Neuronal stem cell (in vitro differentiated cells): ENCODE measurements at regions not wholly inside any gene's neighbourhood (a gene's known extent, or its start where the extent isn't known, plus 50 kb on each side); places are given as distances from the start of the nearest gene placed in this dataset.

Source experiments
- DNase-seq: peaks from one replicate; pipeline ENCODE4 v3.0.0-alpha.2; 2013; ENCODE audit warnings: low spot score
- H2AFZ ChIP-seq: one replicate; pipeline ENCODE4 v1.6.1; 2013; ENCODE audit warnings: mild to moderate bottlenecking, low read length, inconsistent platforms
- H2AK5ac ChIP-seq: 2 replicates; pipeline ENCODE4 v1.6.1; 2013; ENCODE audit warnings: low read depth, mild to moderate bottlenecking, inconsistent platforms, low read length, moderate library complexity, mixed read lengths
- H2BK120ac ChIP-seq: 2 replicates; pipeline ENCODE4 v1.6.1; 2013; ENCODE audit warnings: low read depth, mild to moderate bottlenecking, inconsistent platforms, low read length, moderate library complexity, mixed read lengths
- H2BK12ac ChIP-seq: one replicate; pipeline ENCODE4 v1.6.1; 2013; ENCODE audit warnings: low read length, inconsistent platforms
- H2BK15ac ChIP-seq: 2 replicates; pipeline ENCODE4 v1.6.1; 2013; ENCODE audit warnings: mild to moderate bottlenecking, low read length, inconsistent platforms, mixed read lengths
- H2BK5ac ChIP-seq: one replicate; pipeline ENCODE4 v1.6.1; 2013; ENCODE audit warnings: inconsistent platforms, mild to moderate bottlenecking, low read length, moderate library complexity
- H3K14ac ChIP-seq: one replicate; pipeline ENCODE4 v1.6.1; 2013; ENCODE audit warnings: low read length, inconsistent platforms
- H3K18ac ChIP-seq: 2 replicates; pipeline ENCODE4 v1.6.1; 2013; ENCODE audit warnings: low read length, inconsistent platforms
- H3K23ac ChIP-seq: 2 replicates; pipeline ENCODE4 v1.6.1; 2013; ENCODE audit warnings: low read depth, mild to moderate bottlenecking, mixed read lengths, low read length, inconsistent platforms; ENCODE audit not compliant: poor library complexity
- H3K27ac ChIP-seq: replicated peaks from 3 replicates; pipeline ENCODE4 v1.5.1; 2013; ENCODE audit warnings: low read length, inconsistent platforms
- H3K27me3 ChIP-seq, 3 experiments: 2 replicates each; pipeline ENCODE4 v1.6.1; 2013; ENCODE audit warnings: low read length in 3 of 3, mild to moderate bottlenecking in 2 of 3, inconsistent platforms in 1 of 3, low read depth in 1 of 3, mixed read lengths in 1 of 3, moderate library complexity in 1 of 3; ENCODE audit not compliant: control insufficient read depth in 3 of 3, insufficient read depth in 3 of 3
- H3K36me3 ChIP-seq, 2 donors: replicated peaks in 1 of 2; 2 replicates each; pipeline ENCODE4 v1.6.1; 2013; ENCODE audit warnings: low read length in 2 of 2; ENCODE audit not compliant: control insufficient read depth in 2 of 2, insufficient read depth in 2 of 2
- H3K4ac ChIP-seq: 2 replicates; pipeline ENCODE4 v1.6.1; 2013; ENCODE audit warnings: inconsistent platforms, mild to moderate bottlenecking, low read length, moderate library complexity
- H3K4me1 ChIP-seq, 2 donors: 1 replicate in 1 of 2; 2 replicates in 1 of 2; pipeline ENCODE4 v1.6.1; 2013; ENCODE audit warnings: low read length in 2 of 2, low read depth in 1 of 2; ENCODE audit not compliant: control insufficient read depth in 2 of 2, insufficient read depth in 1 of 2
- H3K4me2 ChIP-seq: one replicate; pipeline ENCODE4 v1.6.1; 2013; ENCODE audit warnings: mild to moderate bottlenecking, low read length, inconsistent platforms; ENCODE audit not compliant: insufficient read depth, poor library complexity, severe bottlenecking
- H3K4me3 ChIP-seq, 2 donors: 2 replicates each; pipeline ENCODE4 v1.5.1; 2013; ENCODE audit warnings: low read length in 2 of 2, mild to moderate bottlenecking in 2 of 2, inconsistent platforms in 1 of 2, moderate library complexity in 1 of 2
- H3K79me1 ChIP-seq: one replicate; pipeline ENCODE4 v1.6.1; 2013; ENCODE audit warnings: low read depth, mild to moderate bottlenecking, inconsistent platforms, low read length, moderate library complexity
- H3K9ac ChIP-seq: one replicate; pipeline ENCODE4 v1.6.1; 2013; ENCODE audit warnings: mild to moderate bottlenecking, low read depth, low read length, inconsistent platforms; ENCODE audit not compliant: poor library complexity
- H3K9me3 ChIP-seq, 2 donors: replicated peaks in 1 of 2; 2 replicates each; pipeline versions ENCODE3 to v1.6.1; 2013; ENCODE audit warnings: low read length in 2 of 2, mild to moderate bottlenecking in 2 of 2, inconsistent platforms in 1 of 2, low read depth in 1 of 2, mixed read lengths in 1 of 2, moderate library complexity in 1 of 2; ENCODE audit not compliant: control insufficient read depth in 2 of 2, insufficient read depth in 1 of 2
- H4K8ac ChIP-seq: one replicate; pipeline ENCODE4 v1.6.1; 2013; ENCODE audit warnings: low read depth, mild to moderate bottlenecking, inconsistent platforms, low read length, moderate library complexity
- H4K91ac ChIP-seq: one replicate; pipeline ENCODE4 v1.6.1; 2013; ENCODE audit warnings: low read length, low read depth, mild to moderate bottlenecking, inconsistent platforms; ENCODE audit not compliant: poor library complexity
- WGBS, 2 donors: extraction: QIAGEN DNeasy Blood & Tissue Kit; methylation state at CpG; one replicate each; pipeline ENCODE4 v1.1.7; 2013; ENCODE audit warnings: missing lambda C conversion rate in 2 of 2, mixed read lengths in 1 of 2; ENCODE audit not compliant: insufficient read length in 2 of 2, insufficient replicate concordance in 1 of 2; ENCODE audit errors: extremely low coverage in 2 of 2; 5-methylcytosine and 5-hydroxymethylcytosine counted together

DNA sequence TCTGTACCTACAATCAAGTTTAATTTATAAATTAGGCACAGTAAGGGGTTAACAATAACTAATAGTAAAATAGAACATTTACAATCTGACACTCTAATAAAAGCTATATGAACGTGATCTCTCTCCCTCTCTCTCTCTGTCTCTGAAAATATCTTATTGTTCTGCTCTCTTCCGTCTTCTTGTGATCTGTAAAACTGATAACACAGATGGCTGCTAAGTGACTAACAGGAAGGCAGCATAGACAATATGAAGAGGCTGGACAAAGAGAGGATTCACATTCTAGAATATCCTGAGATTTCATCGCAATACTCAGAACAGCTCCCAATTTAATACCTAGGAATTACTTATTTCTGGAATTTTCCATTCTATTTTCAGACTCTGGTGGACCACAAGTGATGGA lies 827.2 kb downstream of the FLRT2 start:
- Histone ChIP-seq H3K18ac (no peak overlapping the region), H3K23ac (no peak overlapping the region), H2BK15ac (no peak overlapping the region), H3K4ac (no peak overlapping the region), H3K9me3 (no peaks in the 10 kb centered on the region), H3K79me1 (no peaks in the 10 kb centered on the region), H2AK5ac (no peak overlapping the region), H3K9ac (no peak overlapping the region), H3K4me3 (no peak overlapping the region), H2AFZ (no peak overlapping the region), H4K91ac (no peak overlapping the region), H3K27ac (no peak overlapping the region), H3K14ac (no peak overlapping the region), H3K27me3 (no peaks in the 10 kb centered on the region), H4K8ac (no peak overlapping the region), H3K4me1 (no peaks in the 10 kb centered on the region), H3K36me3 (no peaks in the 10 kb centered on the region), H2BK5ac (no peak overlapping the region), H2BK12ac (no peak overlapping the region), H3K4me2 (no peak overlapping the region), H2BK120ac (no peak overlapping the region)
- WGBS, 2 donors, result no CpG with 5 or more reads among the region's 3 CpGs
- no peak for DNase-seq

DNA sequence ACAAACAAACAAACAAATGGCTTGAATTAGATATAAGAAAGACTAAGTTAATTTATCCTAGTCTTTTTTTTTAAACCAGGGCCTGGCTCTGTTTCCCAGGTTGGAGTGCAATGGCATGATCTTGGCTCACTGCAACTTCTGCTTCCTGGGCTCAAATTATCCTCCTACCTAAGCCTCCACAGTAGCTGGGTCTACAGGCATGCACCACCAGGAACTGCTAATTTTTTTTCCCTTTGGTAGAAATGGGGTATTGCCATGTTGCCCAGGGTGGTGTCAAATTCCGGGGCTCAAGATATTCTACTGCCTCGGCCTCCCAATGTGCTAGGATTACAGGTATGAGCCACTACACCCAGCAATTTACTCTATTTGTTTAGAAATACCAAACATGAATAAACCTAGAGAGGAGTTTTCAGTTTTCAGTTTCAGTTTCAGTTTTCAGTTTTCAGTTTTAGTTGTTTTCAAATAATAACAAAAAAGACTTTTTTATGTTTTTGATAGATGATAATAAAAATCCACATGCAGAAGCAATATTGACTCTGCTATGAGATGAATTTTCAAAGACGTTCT lies 817.0 kb downstream of the FLRT2 start:
- H2BK12ac ChIP-seq, result no peak overlapping the region
- H3K79me1 ChIP-seq, result no peaks in the 10 kb centered on the region
- H3K27me3 ChIP-seq, result no peaks in the 10 kb centered on the region
- no peak overlapping the region for H3K4me3 ChIP-seq
- no peak overlapping the region for H3K4ac ChIP-seq
- no peak overlapping the region for H3K27ac ChIP-seq
- H3K4me1 ChIP-seq, result no peaks in the 10 kb centered on the region
- H2BK15ac ChIP-seq, result no peak overlapping the region
- H2AFZ ChIP-seq, result no peak overlapping the region
- DNase-seq, result no peak
- no peak overlapping the region for H3K23ac ChIP-seq
- H3K14ac ChIP-seq, result no peak overlapping the region
- no peak overlapping the region for H2BK120ac ChIP-seq
- no peak overlapping the region for H3K18ac ChIP-seq
- no peak overlapping the region for H4K91ac ChIP-seq
- H3K4me2 ChIP-seq, result no peak overlapping the region
- H2AK5ac ChIP-seq, result no peak overlapping the region
- WGBS, 2 donors, result no CpG with 5 or more reads among the region's 3 CpGs
- H4K8ac ChIP-seq, result no peak overlapping the region
- no peak overlapping the region for H3K9ac ChIP-seq
- no peaks in the 10 kb centered on the region for H3K36me3 ChIP-seq
- H3K9me3 ChIP-seq, result no peaks in the 10 kb centered on the region
- no peak overlapping the region for H2BK5ac ChIP-seq

DNA sequence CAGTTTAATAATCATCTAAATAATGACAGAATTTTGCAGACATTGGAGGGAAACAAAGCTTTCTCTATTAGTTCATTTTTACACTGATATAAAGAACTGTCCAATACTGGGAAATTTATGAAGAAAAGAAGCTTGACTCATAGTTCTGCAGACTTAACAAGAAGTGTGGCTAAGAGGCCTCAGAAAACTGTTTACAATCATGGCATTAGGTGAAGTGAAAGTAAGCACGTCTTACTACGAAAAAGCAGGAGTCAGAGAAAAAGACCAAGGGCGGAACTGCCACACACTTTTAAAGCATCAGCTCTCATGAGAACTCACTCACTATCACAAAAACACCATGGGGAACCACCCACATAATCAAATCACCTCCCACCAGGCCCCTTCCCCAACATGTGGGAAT lies 804.4 kb downstream of the FLRT2 start:
- H3K9me3 ChIP-seq, result no peaks in the 10 kb centered on the region
- H3K27me3 ChIP-seq, result no peaks in the 10 kb centered on the region
- no peak overlapping the region for H2BK15ac ChIP-seq
- no peak overlapping the region for H2BK5ac ChIP-seq
- no peak overlapping the region for H3K14ac ChIP-seq
- H3K79me1 ChIP-seq, result no peaks in the 10 kb centered on the region
- no peak overlapping the region for H3K27ac ChIP-seq
- no peak overlapping the region for H3K18ac ChIP-seq
- no peak for DNase-seq
- H3K4me3 ChIP-seq, result no peak overlapping the region
- no peak overlapping the region for H2BK120ac ChIP-seq
- H3K9ac ChIP-seq, result no peak overlapping the region
- H3K23ac ChIP-seq, result no peak overlapping the region
- H2AK5ac ChIP-seq, result no peak overlapping the region
- H2BK12ac ChIP-seq, result no peak overlapping the region
- no peak overlapping the region for H4K91ac ChIP-seq
- no peaks in the 10 kb centered on the region for H3K36me3 ChIP-seq
- H3K4me2 ChIP-seq, result no peak overlapping the region
- H3K4ac ChIP-seq, result no peak overlapping the region
- H3K4me1 ChIP-seq, result no peaks in the 10 kb centered on the region
- no peak overlapping the region for H2AFZ ChIP-seq
- H4K8ac ChIP-seq, result no peak overlapping the region
- no CpG with 5 or more reads among the region's 3 CpGs for WGBS, 2 donors

DNA sequence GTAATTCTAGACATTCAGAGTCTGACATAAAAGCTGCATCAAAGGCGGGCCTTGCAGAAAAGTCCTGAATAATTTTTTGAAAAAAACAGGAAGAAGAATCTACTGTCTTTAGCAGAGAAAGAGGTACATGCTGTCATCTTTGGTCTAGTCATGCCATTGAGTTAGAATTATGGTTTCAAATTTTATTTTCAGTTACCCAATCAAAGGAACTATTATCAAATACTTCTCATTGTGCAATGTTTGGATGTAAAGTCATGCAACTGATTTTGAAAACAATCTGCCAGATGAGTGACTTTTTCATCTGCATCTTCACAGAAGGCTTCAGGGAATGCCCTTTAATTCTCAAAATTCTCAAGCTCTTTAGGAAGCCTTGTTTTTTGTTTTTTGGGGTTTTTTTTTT lies 803.5 kb downstream of the FLRT2 start:
- Histone ChIP-seq H3K27me3 (no peaks in the 10 kb centered on the region), H2AFZ (no peak overlapping the region), H3K9me3 (no peaks in the 10 kb centered on the region), H2AK5ac (no peak overlapping the region), H3K4ac (no peak overlapping the region), H2BK15ac (no peak overlapping the region), H2BK120ac (no peak overlapping the region), H3K27ac (no peak overlapping the region), H4K91ac (no peak overlapping the region), H3K36me3 (no peaks in the 10 kb centered on the region), H3K9ac (no peak overlapping the region), H3K79me1 (no peaks in the 10 kb centered on the region), H3K4me1 (no peaks in the 10 kb centered on the region), H2BK5ac (no peak overlapping the region), H4K8ac (no peak overlapping the region), H2BK12ac (no peak overlapping the region), H3K4me3 (no peak overlapping the region), H3K18ac (no peak overlapping the region), H3K14ac (no peak overlapping the region), H3K23ac (no peak overlapping the region), H3K4me2 (no peak overlapping the region)
- DNase-seq, result no peak
- no CpG with 5 or more reads among the region's 1 CpG for WGBS, 2 donors
